Fibroblast of villous mesenchyme (primary cell): ENCODE measurements at regions not wholly inside any gene's neighbourhood (a gene's known extent, or its start where the extent isn't known, plus 50 kb on each side); places are given as distances from the start of the nearest gene placed in this dataset.

Source experiments
- DNase-seq: peaks from one replicate; pipeline ENCODE4 v3.0.0-alpha.2; 2010; ENCODE audit warnings: low read depth
- H3K4me3 ChIP-seq: 2 replicates; pipeline ENCODE4 v1.5.1; 2011; ENCODE audit warnings: low read depth, mild to moderate bottlenecking, low read length
- CTCF ChIP-seq: IDR thresholded peaks from 2 replicates; pipeline ENCODE4 v1.5.1; 2012; ENCODE audit warnings: low read depth, mild to moderate bottlenecking, low read length; ENCODE audit not compliant: insufficient read depth

GRCh38 chr4:3349116-3349515, 56.3 kb downstream of the RGS12 start:
- no peak for DNase-seq
- no peak for TF ChIP-seq CTCF
- H3K4me3 ChIP-seq, result no peak overlapping the region

- TF ChIP-seq CTCF, result no peak
- DNase-seq, result no peak
Measured at GRCh38 chr4:3351997-3352396, 59.2 kb downstream of the RGS12 start.

GRCh38 chr4:3352505-3352904, 59.7 kb downstream of the RGS12 start:
- H3K4me3 ChIP-seq, result no peak overlapping the region
- no peak for TF ChIP-seq CTCF
- DNase-seq, result no peak

More at GRCh38 chr4:3351997-3352396, 59.2 kb downstream of the RGS12 start:
- no peak overlapping the region for H3K4me3 ChIP-seq

- no peak for DNase-seq
- TF ChIP-seq CTCF, result no peak
- H3K4me3 ChIP-seq, result no peak overlapping the region
Measured at GRCh38 chr4:3352941-3353594, 60.2 kb downstream of the RGS12 start.

- DNase-seq, result no peak
- H3K4me3 ChIP-seq, result no peak overlapping the region
- no peak for TF ChIP-seq CTCF
Measured at GRCh38 chr4:3353752-3354454, 61.1 kb downstream of the RGS12 start.

GRCh38 chr4:3354455-3354811, 61.6 kb downstream of the RGS12 start:
- DNase-seq, result no peak
- no peak for TF ChIP-seq CTCF
- H3K4me3 ChIP-seq, result no peak overlapping the region
